GM12878 (cell line): ENCODE measurements at regions not wholly inside any gene's neighbourhood (a gene's known extent, or its start where the extent isn't known, plus 50 kb on each side); places are given as distances from the start of the nearest gene placed in this dataset.

ENCODE experiments used
- CHD2 ChIP-seq: IDR thresholded peaks from 2 replicates; pipeline ENCODE4 v1.6.1; 2011; ENCODE audit warnings: low read depth, low read length, improper control_type of control experiment, borderline replicate concordance
- EGR1 ChIP-seq, 2 experiments: IDR thresholded peaks; 1 replicate in 1 of 2; 2 replicates in 1 of 2; pipeline ENCODE4 v1.6.1; 2011 to 2012; ENCODE audit warnings: low read depth in 2 of 2, low read length in 2 of 2, borderline replicate concordance in 1 of 2, mild to moderate bottlenecking in 1 of 2, moderate library complexity in 1 of 2
- NRF1 ChIP-seq: conservative IDR thresholded peaks from 2 replicates; pipeline ENCODE4 v1.6.1; 2011; ENCODE audit warnings: mild to moderate bottlenecking, low read depth, low read length, improper control_type of control experiment

DNA sequence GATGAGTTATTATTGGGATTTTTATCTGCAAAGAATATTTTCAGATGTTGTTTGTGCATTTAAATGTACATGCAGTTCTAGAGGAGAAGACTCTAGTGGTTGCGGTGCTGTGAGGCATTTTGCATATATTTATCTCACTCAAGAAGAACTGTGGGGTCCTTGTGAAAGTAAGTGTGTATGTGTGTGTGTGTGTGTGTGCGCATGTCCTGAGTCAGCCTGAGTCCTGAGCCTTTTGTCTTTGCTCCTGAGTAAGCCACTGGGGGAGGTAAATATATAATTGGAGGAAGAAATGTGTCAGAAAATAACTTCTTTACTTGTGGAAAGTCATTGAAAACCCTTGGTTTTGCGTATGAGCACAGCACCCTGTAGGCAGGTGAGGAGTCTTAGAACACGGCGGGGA, 55.6 kb upstream of the CD34 start:
- no peak for TF ChIP-seq CHD2
- TF ChIP-seq NRF1, result no peak
- no peak for TF ChIP-seq EGR1 (IDR thresholded peaks at IDR 0.05; ENCODE audit: borderline replicate concordance in 1 of 2, low read depth in 2 of 2, low read length in 2 of 2)
